GM12878 (cell line): ENCODE measurements at regions not wholly inside any gene's neighbourhood (a gene's known extent, or its start where the extent isn't known, plus 50 kb on each side); places are given as distances from the start of the nearest gene placed in this dataset.

Experiments
- ATAC-seq: fragments of 200-7000 bp; cut with Tn5 transposase; 3 replicates; pipeline ENCODE4 v1.9.1; 2020; ENCODE audit warnings: mild to moderate bottlenecking, moderate library complexity
- BruUV-seq: library from RNA; stranded (reverse); fragments of 400-500 nt; replicated peaks from 2 replicates; lab custom pipeline; 2021; lab: Mats Ljungman, UMichigan
- CTCF ChIA-PET: fragments of 300-600 bp; sonication (Branson Sonifier 250); formaldehyde crosslinking; extraction: SDS; loops from one replicate; lab custom pipeline; 2021; ENCODE audit warnings: inconsistent platforms; lab: Yijun Ruan, JAX
- POLR2A ChIA-PET: fragments of 350-600 bp; formaldehyde crosslinking; extraction: SDS; loops from one replicate; lab custom pipeline; 2021; ENCODE audit warnings: inconsistent platforms; lab: Charles Lee
- RAD21 ChIA-PET: fragments of 300-600 bp; sonication (Branson Sonifier 250); formaldehyde crosslinking; loops from one replicate; lab custom pipeline; 2023; ENCODE audit warnings: antibody characterized with exemption; ENCODE audit not compliant: unreplicated experiment; lab: Charles Lee
- SMC1A ChIA-PET: fragments of 300-600 bp; sonication (Branson Sonifier 250); formaldehyde crosslinking; loops from one replicate; lab custom pipeline; 2023; ENCODE audit not compliant: unreplicated experiment, uncharacterized antibody; lab: Charles Lee
- DNase-seq: peaks from one replicate; pipeline ENCODE4 v3.0.0-alpha.2; 2011; ENCODE audit warnings: low read depth, low spot score
- FAIRE-seq: peaks from 3 replicates; lab custom pipeline; 2011; peaks lifted over from hg19 to GRCh38; lab: Jason Lieb, UNC
- H2AFZ ChIP-seq: 2 replicates; pipeline ENCODE4 v1.6.0; 2011; ENCODE audit warnings: low read depth, low read length, control low read depth; ENCODE audit not compliant: control insufficient read depth
- H3K27ac ChIP-seq: 2 replicates; pipeline ENCODE4 v1.5.1; 2011; ENCODE audit warnings: control low read depth; ENCODE audit not compliant: control insufficient read depth, insufficient read depth
- H3K27me3 ChIP-seq, 2 experiments: replicated peaks in 1 of 2; 2 replicates each; pipeline versions ENCODE4 v1.6.0 to v1.6.1; 2011; ENCODE audit warnings: low read length in 1 of 2; ENCODE audit not compliant: control insufficient read depth in 2 of 2, insufficient read depth in 2 of 2
- H3K36me3 ChIP-seq, 2 experiments: 2 replicates each; pipeline ENCODE4 v1.5.1; 2011; ENCODE audit warnings: low read length in 1 of 2; ENCODE audit not compliant: control insufficient read depth in 2 of 2, insufficient read depth in 2 of 2
- H3K4me1 ChIP-seq: 2 replicates; pipeline ENCODE4 v1.6.1; 2011; ENCODE audit warnings: mild to moderate bottlenecking, low read length, moderate library complexity, mixed read lengths; ENCODE audit not compliant: control insufficient read depth, insufficient read depth
- H3K4me2 ChIP-seq: 2 replicates; pipeline ENCODE4 v1.6.0; 2011; ENCODE audit warnings: control low read depth; ENCODE audit not compliant: control insufficient read depth, insufficient read depth
- H3K4me3 ChIP-seq: fragments of 200-600 bp; sonication (generic); 2 replicates; pipeline ENCODE4 v1.5.1; 2016
- H3K79me2 ChIP-seq: 2 replicates; pipeline ENCODE4 v1.6.0; 2011; ENCODE audit warnings: low read length; ENCODE audit not compliant: control insufficient read depth, insufficient read depth
- H3K9ac ChIP-seq: 2 replicates; pipeline ENCODE4 v1.8.0; 2011; ENCODE audit warnings: low read length, control low read depth, mixed read lengths; ENCODE audit not compliant: control insufficient read depth, insufficient read depth
- H3K9me3 ChIP-seq: replicated peaks from 3 replicates; pipeline ENCODE4 v1.5.1; 2011; ENCODE audit warnings: mild to moderate bottlenecking, low read length; ENCODE audit not compliant: control insufficient read depth, insufficient read depth
- H4K20me1 ChIP-seq: 2 replicates; pipeline ENCODE4 v1.6.0; 2011; ENCODE audit not compliant: control insufficient read depth, insufficient read depth
- EGR1 ChIP-seq, 2 experiments: IDR thresholded peaks; 1 replicate in 1 of 2; 2 replicates in 1 of 2; pipeline ENCODE4 v1.6.1; 2011 to 2012; ENCODE audit warnings: low read depth in 2 of 2, low read length in 2 of 2, borderline replicate concordance in 1 of 2, mild to moderate bottlenecking in 1 of 2, moderate library complexity in 1 of 2
- HDGF ChIP-seq: fragments of 450-650 bp; IDR thresholded peaks from 2 replicates; pipeline ENCODE4 v1.6.1; 2016; ENCODE audit warnings: antibody characterized with exemption
- KDM1A ChIP-seq: fragments of 200-600 bp; sonication (generic); IDR thresholded peaks from 2 replicates; pipeline ENCODE4 v1.6.1; 2016; ENCODE audit warnings: borderline replicate concordance
- LARP7 ChIP-seq: fragments of 450-650 bp; IDR thresholded peaks from 2 replicates; pipeline ENCODE4 v1.6.1; 2017; ENCODE audit warnings: mild to moderate bottlenecking
- MEF2A ChIP-seq: IDR thresholded peaks from 2 replicates; pipeline ENCODE4 v1.6.1; 2011; ENCODE audit warnings: low read depth, mild to moderate bottlenecking, low read length, moderate library complexity; ENCODE audit not compliant: insufficient read depth
- PAX8 ChIP-seq: fragments of 450-650 bp; IDR thresholded peaks from 2 replicates; pipeline ENCODE4 v1.6.1; 2017; ENCODE audit warnings: mild to moderate bottlenecking, moderate library complexity
- SIX5 ChIP-seq: IDR thresholded peaks from 2 replicates; pipeline ENCODE4 v1.6.1; 2011; ENCODE audit warnings: mild to moderate bottlenecking, low read depth, low read length, moderate library complexity; ENCODE audit not compliant: severe bottlenecking
- SMC3 ChIP-seq: IDR thresholded peaks from 2 replicates; pipeline ENCODE4 v1.6.1; 2011; ENCODE audit warnings: low read length, improper control_type of control experiment, borderline replicate concordance
- TCF7 ChIP-seq: IDR thresholded peaks from 2 replicates; pipeline ENCODE4 v1.6.1; 2014; ENCODE audit warnings: antibody characterized with exemption, borderline replicate concordance
- YBX1 ChIP-seq: fragments of 450-650 bp; IDR thresholded peaks from 2 replicates; pipeline ENCODE4 v1.6.1; 2016; ENCODE audit warnings: antibody characterized with exemption
- ZBTB11 ChIP-seq: fragments of 450-650 bp; formaldehyde crosslinking; IDR thresholded peaks from 2 replicates; pipeline ENCODE4 v1.5.0; 2022; ENCODE audit warnings: mild to moderate bottlenecking, missing genetic modification characterization
- ZNF622 ChIP-seq: fragments of 450-650 bp; IDR thresholded peaks from 2 replicates; pipeline ENCODE4 v1.6.1; 2017; ENCODE audit warnings: mild to moderate bottlenecking, inconsistent platforms
- WGBS: methylation state at CpG from one replicate; pipeline ENCODE4 v1.1.6; 2016; ENCODE audit warnings: low lambda C conversion rate; ENCODE audit not compliant: insufficient replicate concordance, insufficient coverage; ENCODE audit errors: missing lambda C conversion rate; 5-methylcytosine and 5-hydroxymethylcytosine counted together
- in situ Hi-C: fragments of 300-500 bp; cut with MboI; formaldehyde crosslinking; loops from 9 replicates; pipeline ENCODE4 v1.14.3; 2018; ENCODE audit warnings: mixed read lengths
- intact Hi-C: fragments of 100-400 bp; cut with micrococcal nuclease; formaldehyde crosslinking; loops from one replicate; pipeline ENCODE4 v1.14.2; 2022; ENCODE audit not compliant: unreplicated experiment

GRCh38 chr13:24076109-24076508 lies 84.4 kb upstream of the SPATA13 start (continued):
- TF ChIP-seq TCF7 (no peak), ZNF622 (no peak), LARP7 (no peak), KDM1A (no peak)

GRCh38 chr13:24076636-24077035 lies 83.9 kb upstream of the SPATA13 start:
- in situ Hi-C loops (no loop called here), intact Hi-C loops (no loop called here)
- Histone ChIP-seq H3K9me3 (no peaks in the 10 kb centered on the region), H3K9ac (no peak overlapping the region), H3K4me2 (no peak overlapping the region), H4K20me1 (no peaks in the 10 kb centered on the region), H3K27ac (no peak overlapping the region), H3K4me3 (no peak overlapping the region), H3K36me3 (no peaks in the 10 kb centered on the region), H3K79me2 (no peaks in the 10 kb centered on the region), H3K4me1 (no peaks in the 10 kb centered on the region), H3K27me3 (no peaks in the 10 kb centered on the region; a peak in 1 of 4 replicates), H2AFZ (no peak overlapping the region)
- CTCF ChIA-PET, result interaction anchor here (0.9 kb wide), 1 partner anchor 23 kb away, joined by 4 read pairs; no protein-coding TSS in a partner anchor
- TF ChIP-seq YBX1, result no peak
- no peak for TF ChIP-seq EGR1 (IDR thresholded peaks at IDR 0.05; ENCODE audit: borderline replicate concordance in 1 of 2, low read depth in 2 of 2, low read length in 2 of 2)
- TF ChIP-seq PAX8, result no peak
- FAIRE-seq, result no peak
- ATAC-seq, result no peak
- BruUV-seq, result no TSS peak
- SMC1A ChIA-PET, result interaction anchor here (1.2 kb wide), 1 partner anchor 75 kb away, joined by 3 read pairs; no protein-coding TSS in a partner anchor
- 48% methylated on average over 8 of the region's 8 CpGs for WGBS
- RAD21 ChIA-PET, result no interaction called here
- DNase-seq, result no peak
- POLR2A ChIA-PET, result no interaction called here

GRCh38 chr13:24080134-24080533 lies 80.4 kb upstream of the SPATA13 start:
- Histone ChIP-seq H3K36me3 (no peaks in the 10 kb centered on the region), H3K27me3 (no peaks in the 10 kb centered on the region; a peak in 1 of 4 replicates), H3K4me2 (no peak overlapping the region), H3K79me2 (no peaks in the 10 kb centered on the region), H3K9ac (no peak overlapping the region), H3K4me3 (no peak overlapping the region), H4K20me1 (no peaks in the 10 kb centered on the region), H3K4me1 (no peaks in the 10 kb centered on the region), H3K27ac (no peak overlapping the region), H3K9me3 (no peaks in the 10 kb centered on the region), H2AFZ (no peak overlapping the region)
- no TSS peak for BruUV-seq
- 44% methylated on average over 5 of the region's 5 CpGs for WGBS
- in situ Hi-C loops (no loop called here), intact Hi-C loops (no loop called here)
- ChIA-PET POLR2A (no interaction called here), RAD21 (no interaction called here), SMC1A (interaction anchor here (1.0 kb wide), 1 partner anchor 11 kb away, joined by 3 read pairs; no protein-coding TSS in a partner anchor), CTCF (no interaction called here)
- no peak for FAIRE-seq
- TF ChIP-seq SIX5 (no peak), HDGF (no peak), ZBTB11 (CRISPR knock-in tag) (no peak), MEF2A (no peak), SMC3 (no peak)
- ATAC-seq, result no peak
- no peak for DNase-seq
